GM19239 (cell line): ENCODE measurements at regions not wholly inside any gene's neighbourhood (a gene's known extent, or its start where the extent isn't known, plus 50 kb on each side); places are given as distances from the start of the nearest gene placed in this dataset.
"Not testable (repeated sequence)": the region's sequence is repeated elsewhere in the genome, so short reads cannot be mapped to it uniquely, and the experiment has no call there.

Experiments
- DNase-seq: peaks from one replicate; pipeline ENCODE4 v3.0.0; 2011; ENCODE audit warnings: low spot score; ENCODE audit not compliant: insufficient read length
- FAIRE-seq: peaks from 2 replicates; lab custom pipeline; 2011; peaks lifted over from hg19 to GRCh38; lab: Jason Lieb, UNC

DNA sequence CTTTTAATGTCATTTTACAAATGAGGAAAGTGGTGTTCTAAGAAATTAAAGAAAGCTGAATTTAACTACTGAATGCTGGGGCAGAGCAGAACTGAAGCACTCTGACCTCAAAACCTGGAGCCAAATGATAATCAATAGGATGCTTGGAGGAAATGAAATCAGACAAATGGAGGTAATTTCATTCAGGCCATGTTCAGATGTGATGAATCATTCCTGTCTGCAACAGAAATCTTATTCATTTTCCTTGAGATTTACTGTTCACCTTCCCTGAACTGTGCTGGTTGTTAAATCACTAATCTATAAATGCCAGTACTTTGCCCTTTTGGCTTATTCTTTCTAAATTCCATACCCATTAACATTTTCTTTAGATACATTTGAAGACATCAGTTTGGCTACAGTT, 85.6 kb upstream of the SNX7 start:
- FAIRE-seq (no peak), DNase-seq (no peak)

DNA sequence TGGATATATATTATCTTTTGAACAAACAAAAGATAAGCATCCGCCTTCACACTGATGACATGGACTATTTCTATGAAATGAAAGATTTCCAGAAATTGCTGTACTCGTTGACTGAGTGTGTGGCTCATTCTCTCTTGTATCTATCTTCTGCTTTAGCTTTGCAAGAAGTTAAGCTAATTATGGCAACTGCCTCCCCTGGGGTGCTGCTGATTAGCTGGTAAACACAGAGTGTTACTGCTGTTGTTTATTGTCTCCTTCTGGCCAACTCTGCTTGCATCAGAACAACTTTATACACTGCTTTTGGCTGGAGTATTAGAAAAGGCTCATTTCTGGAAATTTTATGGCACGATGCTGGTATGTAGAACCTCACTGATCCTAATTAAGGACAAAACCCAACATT, 95.6 kb upstream of the SNX7 start:
- no peak for FAIRE-seq
- DNase-seq: no peak

GRCh38 chr1:98559291-98559690, 102.2 kb upstream of the SNX7 start:
- no peak for FAIRE-seq
- DNase-seq: no peak

DNA sequence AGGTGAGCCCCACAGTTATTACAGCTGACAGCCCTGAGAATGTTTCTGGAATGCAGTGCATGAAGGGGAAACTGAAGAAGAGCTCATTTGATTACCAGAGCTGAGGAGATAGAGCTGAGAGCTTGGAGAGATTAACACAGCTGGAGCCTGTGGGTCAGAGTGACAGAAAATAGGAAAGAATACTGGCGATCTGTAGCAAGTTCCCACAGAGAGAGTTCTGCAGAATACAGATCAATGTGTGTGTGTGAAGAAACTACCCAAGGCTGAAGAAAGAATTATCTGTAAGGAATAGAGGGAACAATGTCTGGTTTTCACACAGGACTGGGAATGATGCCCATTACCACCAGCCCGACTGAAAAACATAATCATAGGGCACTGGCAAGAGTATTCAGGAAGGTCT, 103.6 kb upstream of the SNX7 start:
- DNase-seq (no peak), FAIRE-seq (no peak)

GRCh38 chr1:98556521-98557158, 104.9 kb upstream of the SNX7 start:
- FAIRE-seq: no peak
- DNase-seq: peak; percentile 1

DNA sequence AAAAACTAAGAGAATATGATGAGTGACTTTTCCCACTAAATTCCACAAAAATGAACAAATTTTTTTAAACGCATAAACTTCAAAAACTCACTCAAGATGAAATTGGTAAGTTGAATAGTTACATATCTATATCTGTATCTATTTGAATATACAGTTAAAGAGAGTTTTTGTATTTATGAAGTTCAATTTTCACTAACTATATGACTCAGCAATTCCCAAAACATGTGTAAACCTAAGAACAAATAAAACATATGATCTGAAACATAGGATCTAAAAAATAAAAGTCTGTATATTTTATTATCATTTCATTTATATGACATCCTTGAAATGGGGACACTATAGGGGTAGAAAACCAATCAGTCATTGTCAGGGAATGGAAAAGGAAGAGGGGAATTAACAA, 105.7 kb upstream of the SNX7 start:
- no peak for FAIRE-seq

GRCh38 chr1:98552576-98553074, 108.9 kb upstream of the SNX7 start:
- not testable (repeated sequence) for DNase-seq, FAIRE-seq

More for the DNA sequence above, 105.7 kb upstream of the SNX7 start:
- DNase-seq: no peak

- DNase-seq: no peak
- no peak for FAIRE-seq
Observed at GRCh38 chr1:98550076-98550475, 111.4 kb upstream of the SNX7 start.

DNA sequence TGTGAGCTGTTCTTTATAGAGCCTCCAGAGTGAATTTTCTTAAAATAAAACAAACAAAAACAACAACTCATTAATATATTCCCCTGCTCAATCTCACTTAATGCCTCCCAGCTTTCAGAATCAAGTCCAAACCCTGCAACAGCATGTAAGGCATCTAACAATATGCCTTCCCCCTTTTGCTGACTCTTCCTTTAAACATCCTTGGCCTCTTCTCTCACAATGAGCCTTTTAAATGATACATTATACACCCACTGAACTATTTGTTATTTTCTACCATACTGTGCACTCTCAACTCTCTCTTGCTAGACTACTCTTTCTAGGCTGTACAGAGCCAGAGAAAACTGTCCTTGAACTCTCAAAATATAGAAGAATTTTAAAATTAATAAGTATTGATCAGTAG, 115.2 kb upstream of the SNX7 start:
- FAIRE-seq: no peak
- no peak for DNase-seq

GRCh38 chr1:98538106-98538505, 123.4 kb upstream of the SNX7 start:
- FAIRE-seq: no peak
- DNase-seq: no peak

- no peak for DNase-seq
- no peak for FAIRE-seq
Observed at GRCh38 chr1:98523256-98523655, 138.3 kb upstream of the SNX7 start.

- DNase-seq: no peak
- no peak for FAIRE-seq
Observed at GRCh38 chr1:98516306-98516705, 145.2 kb upstream of the SNX7 start.

GRCh38 chr1:98515744-98516143, 145.8 kb upstream of the SNX7 start:
- no peak for FAIRE-seq
- no peak for DNase-seq

GRCh38 chr1:98512216-98512615, 149.3 kb upstream of the SNX7 start:
- DNase-seq, FAIRE-seq: not testable (repeated sequence)

GRCh38 chr1:98503771-98504170, 157.8 kb upstream of the SNX7 start:
- FAIRE-seq: no peak
- no peak for DNase-seq

GRCh38 chr1:98502937-98503336, 158.6 kb upstream of the SNX7 start:
- FAIRE-seq (no peak), DNase-seq (no peak)

- DNase-seq (no peak), FAIRE-seq (no peak)
Observed at GRCh38 chr1:98500324-98500723, 161.2 kb upstream of the SNX7 start.

GRCh38 chr1:98498651-98499050, 162.9 kb upstream of the SNX7 start:
- DNase-seq (no peak), FAIRE-seq (no peak)

DNA sequence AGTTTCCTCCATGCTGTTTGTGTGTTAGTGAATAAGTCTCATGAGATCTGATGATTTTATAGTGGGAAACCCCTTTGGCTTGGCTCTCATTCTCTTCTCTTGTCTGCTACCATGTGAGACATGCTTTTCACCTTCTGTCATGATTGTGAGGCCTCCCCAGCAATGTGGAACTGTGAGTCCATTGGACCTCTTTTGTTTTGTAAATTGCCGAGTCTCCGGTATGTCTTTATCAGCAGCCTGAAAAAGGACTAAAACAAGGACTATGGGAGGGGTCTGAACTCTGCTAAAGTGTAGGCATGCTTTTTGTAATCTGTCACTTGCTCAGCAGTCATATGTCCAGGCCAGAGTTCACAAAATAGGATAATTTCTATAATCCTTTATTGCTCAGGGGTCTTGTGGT, 164.0 kb upstream of the SNX7 start:
- FAIRE-seq (no peak), DNase-seq (no peak)

GRCh38 chr1:98496256-98496995, 165.1 kb upstream of the SNX7 start:
- DNase-seq: no peak
- FAIRE-seq: no peak

- FAIRE-seq: no peak
Observed at GRCh38 chr1:98493469-98493868, 168.1 kb upstream of the SNX7 start.

DNA sequence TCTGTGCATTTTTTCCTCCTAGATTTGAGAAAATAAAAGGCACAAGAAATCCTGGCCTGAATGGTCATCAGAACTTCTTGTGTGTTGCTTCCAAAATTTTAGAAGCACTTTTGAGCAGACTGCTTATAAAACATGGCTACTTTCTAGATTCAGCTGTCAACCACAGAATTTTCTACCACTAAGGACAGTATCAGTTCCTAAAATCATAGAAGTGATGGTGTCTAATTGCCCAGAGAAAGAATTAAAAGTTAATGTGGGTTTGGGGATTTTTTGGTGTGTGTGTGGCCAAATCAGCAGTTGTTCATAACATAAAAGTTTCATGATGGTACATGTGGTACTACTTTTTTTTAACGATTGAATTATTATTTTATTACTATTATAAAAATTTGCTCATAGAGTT, 171.4 kb upstream of the SNX7 start:
- FAIRE-seq: no peak

More at GRCh38 chr1:98493469-98493868, 168.1 kb upstream of the SNX7 start:
- DNase-seq: no peak

More for the DNA sequence above, 171.4 kb upstream of the SNX7 start:
- DNase-seq: no peak
